Gastroesophageal sphincter (tissue), 3 donors: ENCODE measurements at regions not wholly inside any gene's neighbourhood (a gene's known extent, or its start where the extent isn't known, plus 50 kb on each side); places are given as distances from the start of the nearest gene placed in this dataset.

ENCODE experiments used
- EP300 ChIP-seq: sonication (generic); formaldehyde crosslinking; IDR thresholded peaks from one replicate; pipeline ENCODE4 v1.6.1; 2017; ENCODE audit warnings: antibody characterized with exemption, mild to moderate bottlenecking
- POLR2A ChIP-seq, 2 donors: fragments of 450-650 bp; IDR thresholded peaks; one replicate each; pipeline ENCODE4 v1.6.1; 2017; ENCODE audit warnings: antibody characterized with exemption in 2 of 2, mild to moderate bottlenecking in 2 of 2, moderate library complexity in 1 of 2
- POLR2AphosphoS5 ChIP-seq: sonication (generic); formaldehyde crosslinking; IDR thresholded peaks from one replicate; pipeline ENCODE4 v1.6.1; 2017; ENCODE audit warnings: antibody characterized with exemption
- TF ChIP-seq, protein P1 (sequence below), 4 experiments: fragments of 200-600 bp in 2 of 4; fragments of 450-650 bp in 2 of 4; sonication (generic) in 1 of 4; IDR thresholded peaks; one replicate each; pipeline ENCODE4 v1.5.1; 2017 to 2019; ENCODE audit warnings: antibody characterized with exemption in 4 of 4, mild to moderate bottlenecking in 2 of 4, moderate library complexity in 2 of 4

DNA sequence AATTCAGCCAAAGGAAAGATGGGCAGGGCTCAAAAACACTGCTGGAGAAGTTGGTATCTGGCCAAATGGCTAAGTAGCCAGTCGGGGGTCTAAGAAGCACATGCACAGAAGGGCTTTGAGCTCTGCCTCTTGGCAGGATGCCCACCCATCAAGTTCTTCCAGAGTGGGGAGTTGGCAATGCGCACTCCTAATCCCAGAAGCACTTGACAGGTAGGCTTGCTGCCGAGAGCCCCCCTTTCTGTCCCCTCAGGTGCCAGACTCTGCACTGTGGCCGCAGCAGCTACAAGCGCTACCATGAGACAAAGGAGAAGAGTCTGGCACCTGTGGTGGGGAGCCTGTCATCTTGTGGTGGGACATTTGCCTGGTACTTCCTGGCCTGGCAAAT, 252.9 kb upstream of the SLC24A2 start:
- TF ChIP-seq POLR2A (IDR thresholded peaks at IDR 0.05) = no peak
- TF ChIP-seq EP300 = no peak
- TF ChIP-seq, protein P1, sequence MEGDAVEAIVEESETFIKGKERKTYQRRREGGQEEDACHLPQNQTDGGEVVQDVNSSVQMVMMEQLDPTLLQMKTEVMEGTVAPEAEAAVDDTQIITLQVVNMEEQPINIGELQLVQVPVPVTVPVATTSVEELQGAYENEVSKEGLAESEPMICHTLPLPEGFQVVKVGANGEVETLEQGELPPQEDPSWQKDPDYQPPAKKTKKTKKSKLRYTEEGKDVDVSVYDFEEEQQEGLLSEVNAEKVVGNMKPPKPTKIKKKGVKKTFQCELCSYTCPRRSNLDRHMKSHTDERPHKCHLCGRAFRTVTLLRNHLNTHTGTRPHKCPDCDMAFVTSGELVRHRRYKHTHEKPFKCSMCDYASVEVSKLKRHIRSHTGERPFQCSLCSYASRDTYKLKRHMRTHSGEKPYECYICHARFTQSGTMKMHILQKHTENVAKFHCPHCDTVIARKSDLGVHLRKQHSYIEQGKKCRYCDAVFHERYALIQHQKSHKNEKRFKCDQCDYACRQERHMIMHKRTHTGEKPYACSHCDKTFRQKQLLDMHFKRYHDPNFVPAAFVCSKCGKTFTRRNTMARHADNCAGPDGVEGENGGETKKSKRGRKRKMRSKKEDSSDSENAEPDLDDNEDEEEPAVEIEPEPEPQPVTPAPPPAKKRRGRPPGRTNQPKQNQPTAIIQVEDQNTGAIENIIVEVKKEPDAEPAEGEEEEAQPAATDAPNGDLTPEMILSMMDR (IDR thresholded peaks at IDR 0.05) = no peak
- no peak for TF ChIP-seq POLR2AphosphoS5
